ENCODE measurements at regions not wholly inside any gene's neighbourhood (a gene's known extent, or its start where the extent isn't known, plus 50 kb on each side); places are given as distances from the start of the nearest gene placed in this dataset.

DNA sequence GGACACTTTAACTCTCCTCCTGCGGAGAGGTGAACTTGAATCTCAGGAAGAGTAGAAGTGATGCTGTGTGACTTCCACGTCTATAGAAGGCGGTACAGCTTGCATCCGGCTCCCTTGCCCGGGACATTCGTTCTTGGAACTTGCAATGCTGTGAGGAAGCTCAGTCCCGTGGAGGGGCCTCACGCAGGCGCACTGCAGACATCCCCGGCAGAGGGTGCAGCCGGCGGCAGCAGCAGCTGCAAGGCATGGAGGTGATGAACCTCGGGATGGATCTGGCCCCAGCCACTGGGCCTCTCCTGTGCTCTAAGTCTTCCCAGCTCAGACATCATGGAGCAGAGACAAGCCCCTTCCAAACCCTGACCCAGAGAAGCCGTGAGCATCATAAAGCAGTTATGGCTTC is 61.8 kb upstream of the SOD1 start:
- TF ChIP-seq, protein P1, sequence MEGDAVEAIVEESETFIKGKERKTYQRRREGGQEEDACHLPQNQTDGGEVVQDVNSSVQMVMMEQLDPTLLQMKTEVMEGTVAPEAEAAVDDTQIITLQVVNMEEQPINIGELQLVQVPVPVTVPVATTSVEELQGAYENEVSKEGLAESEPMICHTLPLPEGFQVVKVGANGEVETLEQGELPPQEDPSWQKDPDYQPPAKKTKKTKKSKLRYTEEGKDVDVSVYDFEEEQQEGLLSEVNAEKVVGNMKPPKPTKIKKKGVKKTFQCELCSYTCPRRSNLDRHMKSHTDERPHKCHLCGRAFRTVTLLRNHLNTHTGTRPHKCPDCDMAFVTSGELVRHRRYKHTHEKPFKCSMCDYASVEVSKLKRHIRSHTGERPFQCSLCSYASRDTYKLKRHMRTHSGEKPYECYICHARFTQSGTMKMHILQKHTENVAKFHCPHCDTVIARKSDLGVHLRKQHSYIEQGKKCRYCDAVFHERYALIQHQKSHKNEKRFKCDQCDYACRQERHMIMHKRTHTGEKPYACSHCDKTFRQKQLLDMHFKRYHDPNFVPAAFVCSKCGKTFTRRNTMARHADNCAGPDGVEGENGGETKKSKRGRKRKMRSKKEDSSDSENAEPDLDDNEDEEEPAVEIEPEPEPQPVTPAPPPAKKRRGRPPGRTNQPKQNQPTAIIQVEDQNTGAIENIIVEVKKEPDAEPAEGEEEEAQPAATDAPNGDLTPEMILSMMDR (conservative IDR thresholded peaks at IDR 0.05) = no peak
- TF ChIP-seq ZFX (IDR thresholded peaks at IDR 0.05) = no peak

All from C4-2B (cell line).